H1 (cell line): ENCODE measurements at regions not wholly inside any gene's neighbourhood (a gene's known extent, or its start where the extent isn't known, plus 50 kb on each side); places are given as distances from the start of the nearest gene placed in this dataset.

Experiments
- CTCF ChIA-PET: fragments of 300-600 bp; sonication (Branson Sonifier 250); formaldehyde crosslinking; loops from one replicate; lab custom pipeline; 2021; ENCODE audit not compliant: partially characterized antibody; lab: Charles Lee
- POLR2A ChIA-PET: fragments of 300-600 bp; sonication (Branson Sonifier 250); formaldehyde crosslinking; loops from one replicate; lab custom pipeline; 2021; ENCODE audit warnings: inconsistent platforms; ENCODE audit not compliant: partially characterized antibody; lab: Charles Lee
- DNase-seq, 2 experiments: peaks; one replicate each; pipeline versions ENCODE4 v3.0.0 to v3.0.0-alpha.2; 2010 to 2022; ENCODE audit warnings: low spot score in 2 of 2, low read depth in 1 of 2, mixed read lengths in 1 of 2
- FAIRE-seq: peaks from 2 replicates; lab custom pipeline; 2011; peaks lifted over from hg19 to GRCh38; lab: Jason Lieb, UNC
- H2AFZ ChIP-seq: 2 replicates; pipeline ENCODE4 v1.8.1; 2012; ENCODE audit warnings: low read length, inconsistent platforms
- H2AK5ac ChIP-seq: 2 replicates; pipeline ENCODE4 v1.6.1; 2013; ENCODE audit warnings: low read depth, low read length
- H2BK120ac ChIP-seq: replicated peaks from 2 replicates; pipeline ENCODE3; 2013; ENCODE audit warnings: low read depth, low read length, inconsistent platforms
- H2BK12ac ChIP-seq: 2 replicates; pipeline ENCODE4 v1.6.1; 2013; ENCODE audit warnings: low read depth, low read length
- H2BK15ac ChIP-seq: 2 replicates; pipeline ENCODE4 v1.6.1; 2013; ENCODE audit warnings: low read length
- H2BK20ac ChIP-seq: 2 replicates; pipeline ENCODE4 v1.6.1; 2013; ENCODE audit warnings: low read length
- H2BK5ac ChIP-seq: 2 replicates; pipeline ENCODE4 v1.6.1; 2013; ENCODE audit warnings: low read depth, low read length
- H3K14ac ChIP-seq: 2 replicates; pipeline ENCODE4 v1.6.1; 2013; ENCODE audit warnings: inconsistent platforms; ENCODE audit not compliant: insufficient read length
- H3K18ac ChIP-seq: 2 replicates; pipeline ENCODE4 v1.6.1; 2013; ENCODE audit warnings: low read length; ENCODE audit errors: extremely low read depth
- H3K23ac ChIP-seq: 2 replicates; pipeline ENCODE4 v1.6.1; 2013; ENCODE audit warnings: inconsistent platforms; ENCODE audit not compliant: insufficient read length
- H3K23me2 ChIP-seq: 2 replicates; pipeline ENCODE4 v1.6.1; 2013; ENCODE audit warnings: low read depth, low read length
- H3K27ac ChIP-seq: 2 replicates; pipeline ENCODE4 v1.6.1; 2011; ENCODE audit warnings: low read depth, low read length, inconsistent platforms
- H3K27me3 ChIP-seq, 4 experiments: replicated peaks in 1 of 4; 1 replicate in 1 of 4; 2 replicates in 3 of 4; pipeline versions ENCODE4 v1.6.1 to v1.8.1; 2011 to 2013; ENCODE audit warnings: low read length in 3 of 4, mild to moderate bottlenecking in 3 of 4, inconsistent platforms in 2 of 4, mixed read lengths in 2 of 4, moderate library complexity in 1 of 4; ENCODE audit not compliant: control insufficient read depth in 3 of 4, insufficient read depth in 3 of 4; ENCODE audit errors: extremely low read depth in 1 of 4
- H3K36me3 ChIP-seq, 4 experiments: 2 replicates each; pipeline versions ENCODE4 v1.6.1 to v1.8.1; 2011 to 2013; ENCODE audit warnings: mild to moderate bottlenecking in 4 of 4, low read length in 3 of 4, moderate library complexity in 2 of 4, control low read depth in 1 of 4, inconsistent platforms in 1 of 4; ENCODE audit not compliant: insufficient read depth in 4 of 4, control insufficient read depth in 2 of 4
- H3K4ac ChIP-seq: replicated peaks from 2 replicates; pipeline ENCODE3; 2013; ENCODE audit warnings: low read length, low read depth, mixed read lengths, inconsistent platforms; ENCODE audit not compliant: insufficient read length
- H3K4me1 ChIP-seq, 4 experiments: replicated peaks in 1 of 4; 1 replicate in 1 of 4; 2 replicates in 3 of 4; pipeline versions ENCODE4 v1.6.1 to v1.8.1; 2011 to 2013; ENCODE audit warnings: low read length in 3 of 4, inconsistent platforms in 2 of 4, mixed read lengths in 1 of 4; ENCODE audit not compliant: insufficient read depth in 4 of 4, control insufficient read depth in 3 of 4
- H3K4me2 ChIP-seq, 2 experiments: 2 replicates each; pipeline versions ENCODE4 v1.6.1 to v1.8.1; 2011 to 2013; ENCODE audit warnings: low read depth in 2 of 2, low read length in 2 of 2, control low read depth in 1 of 2, inconsistent platforms in 1 of 2, mild to moderate bottlenecking in 1 of 2; ENCODE audit not compliant: insufficient read depth in 1 of 2
- H3K4me3 ChIP-seq, 4 experiments: fragments of 200-600, 300-600 bp in 1 of 4; sonication (generic), shearing (Covaris generic), sonication (Bioruptor Twin) in 1 of 4; 2 replicates each; pipeline versions ENCODE4 v1.5.1 to v1.8.1; 2011 to 2016; ENCODE audit warnings: low read length in 4 of 4, low read depth in 3 of 4, control low read depth in 2 of 4, inconsistent platforms in 2 of 4, mild to moderate bottlenecking in 2 of 4, mixed read lengths in 1 of 4, moderate library complexity in 1 of 4; ENCODE audit not compliant: insufficient read depth in 2 of 4; ENCODE audit errors: extremely low read depth in 1 of 4
- H3K56ac ChIP-seq: replicated peaks from 2 replicates; pipeline ENCODE3; 2013; ENCODE audit warnings: low read depth, mild to moderate bottlenecking, mixed read lengths, low read length, inconsistent platforms; ENCODE audit not compliant: insufficient read length
- H3K79me1 ChIP-seq: 2 replicates; pipeline ENCODE4 v1.6.1; 2013; ENCODE audit warnings: low read depth, low read length, control low read depth
- H3K79me2 ChIP-seq, 2 experiments: 2 replicates each; pipeline versions ENCODE4 v1.6.1 to v1.8.1; 2012 to 2013; ENCODE audit warnings: low read length in 2 of 2, mild to moderate bottlenecking in 2 of 2, inconsistent platforms in 1 of 2; ENCODE audit not compliant: insufficient read depth in 2 of 2, control insufficient read depth in 1 of 2
- H3K9ac ChIP-seq, 4 experiments: replicated peaks in 1 of 4; 1 replicate in 1 of 4; 2 replicates in 3 of 4; pipeline versions ENCODE4 v1.6.1 to v1.8.1; 2011 to 2013; ENCODE audit warnings: low read depth in 3 of 4, low read length in 3 of 4, control low read depth in 2 of 4, mild to moderate bottlenecking in 2 of 4, moderate library complexity in 2 of 4, inconsistent platforms in 1 of 4; ENCODE audit errors: extremely low read depth in 1 of 4
- H3K9me3 ChIP-seq, 2 experiments: 2 replicates each; pipeline versions ENCODE4 v1.6.1 to v1.8.1; 2012 to 2013; ENCODE audit warnings: mild to moderate bottlenecking in 2 of 2, moderate library complexity in 2 of 2, control low read depth in 1 of 2, inconsistent platforms in 1 of 2, low read depth in 1 of 2, low read length in 1 of 2, mixed read lengths in 1 of 2; ENCODE audit not compliant: insufficient read depth in 2 of 2
- H4K20me1 ChIP-seq, 2 experiments: replicated peaks in 1 of 2; 2 replicates each; pipeline versions ENCODE3 to v1.8.1; 2011 to 2013; ENCODE audit warnings: inconsistent platforms in 2 of 2, low read length in 2 of 2, mild to moderate bottlenecking in 1 of 2; ENCODE audit not compliant: insufficient read depth in 2 of 2, control insufficient read depth in 1 of 2
- H4K5ac ChIP-seq: 2 replicates; pipeline ENCODE4 v1.6.1; 2013; ENCODE audit warnings: low read length, low read depth, mixed read lengths, inconsistent platforms; ENCODE audit not compliant: insufficient read length
- H4K8ac ChIP-seq: 2 replicates; pipeline ENCODE4 v1.8.0; 2013; ENCODE audit warnings: mild to moderate bottlenecking, moderate library complexity, low read length, inconsistent platforms; ENCODE audit not compliant: insufficient read depth; ENCODE audit errors: extremely low read depth
- H4K91ac ChIP-seq: replicated peaks from 2 replicates; pipeline ENCODE3; 2013; ENCODE audit warnings: low read length, mixed read lengths, inconsistent platforms; ENCODE audit not compliant: insufficient read length
- MAFK ChIP-seq: IDR thresholded peaks from 2 replicates; pipeline ENCODE4 v1.6.1; 2012; ENCODE audit warnings: low read depth, mild to moderate bottlenecking, improper control_type of control experiment, low read length
- SRF ChIP-seq: IDR thresholded peaks from 2 replicates; pipeline ENCODE4 v1.6.1; 2011; ENCODE audit warnings: mild to moderate bottlenecking, low read depth, low read length, moderate library complexity
- WGBS, 2 experiments: shearing (Covaris generic) in 1 of 2; methylation state at CpG; one replicate each; pipeline versions ENCODE4 v1.1.6 to v1.1.7; 2013 to 2015; ENCODE audit warnings: low lambda C conversion rate in 2 of 2, mixed read lengths in 2 of 2, inconsistent platforms in 1 of 2, low coverage in 1 of 2, missing lambda C conversion rate in 1 of 2; ENCODE audit not compliant: insufficient replicate concordance in 2 of 2, insufficient coverage in 1 of 2, insufficient read length in 1 of 2; ENCODE audit errors: extremely low coverage in 1 of 2, missing lambda C conversion rate in 1 of 2; 5-methylcytosine and 5-hydroxymethylcytosine counted together

- WGBS, 2 experiments, result 94% methylated on average over 1 of the region's 1 CpG; no CpG with 5 or more reads in 1 of the 2 experiments
- Histone ChIP-seq H3K79me2 (no peaks in the 10 kb centered on the region), H4K5ac (no peak overlapping the region), H3K23me2 (0 out of 2 replicates have a peak, but pooled peaks cover 2% of the 10 kb centered on the region), H2BK5ac (no peak overlapping the region), H3K79me1 (no peaks in the 10 kb centered on the region), H3K36me3 (no peaks in the 10 kb centered on the region), H3K56ac (no peak overlapping the region), H2BK12ac (no peak overlapping the region), H3K14ac (no peak overlapping the region), H2AFZ (no peak overlapping the region), H4K91ac (no peak overlapping the region), H2BK20ac (no peak overlapping the region), H2BK120ac (no peak overlapping the region), H2BK15ac (no peak overlapping the region), H3K9ac (no peak overlapping the region), H4K8ac (no peak overlapping the region), H3K4me1 (no peaks in the 10 kb centered on the region), H4K20me1 (no peaks in the 10 kb centered on the region), H3K4me2 (no peak overlapping the region), H3K18ac (no peak overlapping the region), H3K4me3 (no peak overlapping the region), H3K27ac (no peak overlapping the region), H3K9me3 (no peaks in the 10 kb centered on the region), H3K4ac (no peak overlapping the region), H2AK5ac (no peak overlapping the region), H3K23ac (no peak overlapping the region), H3K27me3 (no peaks in the 10 kb centered on the region)
- CTCF ChIA-PET, result interaction anchor here (0.6 kb wide), 1 partner anchor 13 kb away, joined by 5 read pairs; no protein-coding TSS in a partner anchor
- FAIRE-seq, result no peak
- no peak for DNase-seq
- POLR2A ChIA-PET, result no interaction called here
- TF ChIP-seq SRF (no peak), MAFK (peak; percentile 79; the same call in 1 of the 2 replicates)
Observed at GRCh38 chr1:221373795-221374194, 368.1 kb downstream of the DUSP10 start.
